GM21619 (cell line): ENCODE measurements at regions not wholly inside any gene's neighbourhood (a gene's known extent, or its start where the extent isn't known, plus 50 kb on each side); places are given as distances from the start of the nearest gene placed in this dataset.
"Not testable (repeated sequence)": the region's sequence is repeated elsewhere in the genome, so short reads cannot be mapped to it uniquely, and the experiment has no call there.

ENCODE experiments used
- ATAC-seq: cut with Tn5 transposase; IDR thresholded peaks from one replicate; pipeline ENCODE4 v1.9.1; 2021; ENCODE audit not compliant: unreplicated experiment

DNA sequence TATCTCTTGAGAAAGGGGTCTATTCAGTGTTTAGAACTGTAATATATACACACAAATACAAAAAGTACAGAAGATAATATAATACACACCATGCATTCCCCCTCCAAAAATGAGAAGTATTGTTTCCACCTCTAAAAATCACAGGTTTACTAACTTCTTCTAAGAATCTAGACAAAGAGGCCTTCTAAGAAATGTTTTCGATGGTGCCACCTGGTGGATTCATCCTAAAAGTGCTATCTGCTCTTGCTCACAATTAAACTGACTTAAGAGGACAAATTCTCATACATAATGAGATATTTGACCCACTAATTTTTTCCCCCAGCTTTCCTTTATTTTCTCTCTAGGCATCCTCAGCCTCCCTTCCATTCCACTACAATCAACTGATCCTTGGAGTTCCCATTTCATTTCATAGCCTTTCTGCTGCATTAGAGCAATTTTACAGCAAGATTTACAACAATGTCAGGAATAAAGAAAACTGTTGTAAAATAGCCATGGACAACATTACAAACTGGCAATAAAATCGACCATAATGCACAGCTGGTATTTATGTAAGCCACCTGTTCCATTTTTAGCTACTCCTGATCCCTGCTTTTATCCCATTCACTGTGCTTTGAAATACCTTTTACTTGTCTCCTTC, 124.6 kb downstream of the ARRDC4 start:
- ATAC-seq, result no peak

DNA sequence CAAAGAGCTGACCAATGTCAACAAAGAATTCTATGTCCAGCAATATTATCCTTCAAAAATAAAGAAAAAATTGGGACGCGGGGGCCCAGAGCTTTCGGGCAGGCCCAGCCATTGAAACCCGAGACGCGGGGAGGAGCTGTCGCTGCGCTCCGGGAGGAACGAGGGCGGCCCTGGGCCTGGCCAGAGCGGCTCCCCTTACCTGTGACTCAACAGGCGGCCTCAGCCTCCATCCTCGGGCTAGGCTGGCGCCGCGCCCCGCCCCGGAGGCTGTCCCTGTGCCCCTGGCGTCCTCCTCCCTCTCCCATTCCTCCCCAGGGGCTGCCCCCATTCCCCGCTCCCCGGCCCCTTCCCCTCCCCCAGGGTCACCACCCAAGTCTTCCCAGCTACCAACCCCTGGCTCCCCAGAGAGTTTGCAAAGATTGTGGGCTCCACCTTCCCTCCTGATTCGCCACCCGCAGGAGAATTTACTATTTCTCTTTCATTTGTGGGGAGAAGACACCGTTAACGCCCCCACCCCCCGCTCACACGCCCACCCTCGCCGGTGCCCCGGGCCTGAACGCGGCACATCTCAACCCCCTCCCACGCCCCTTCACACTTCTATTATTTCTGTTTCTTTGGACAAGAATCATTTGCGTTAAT, 127.9 kb downstream of the ARRDC4 start:
- peak; percentile 78 for ATAC-seq

DNA sequence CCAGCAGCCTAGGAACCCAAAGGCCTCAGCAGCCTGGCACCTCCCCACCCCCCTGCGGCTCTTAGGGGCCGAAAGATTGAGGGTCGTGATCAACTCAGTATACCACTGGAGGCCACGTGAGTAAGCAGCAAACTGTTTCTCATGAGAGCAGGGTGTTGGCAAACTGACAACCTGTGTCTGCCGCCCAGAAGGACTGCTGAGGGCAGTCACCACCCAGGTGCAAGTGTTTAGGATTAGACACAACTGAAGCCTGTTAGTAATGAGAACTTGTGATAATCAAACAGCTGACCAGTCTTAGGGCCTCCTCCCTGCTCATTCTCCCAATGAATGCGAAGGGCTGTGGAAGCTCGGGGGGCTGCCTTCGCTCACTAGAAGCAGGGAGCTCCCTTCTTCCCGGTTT, 128.8 kb downstream of the ARRDC4 start:
- not testable (repeated sequence) for ATAC-seq

DNA sequence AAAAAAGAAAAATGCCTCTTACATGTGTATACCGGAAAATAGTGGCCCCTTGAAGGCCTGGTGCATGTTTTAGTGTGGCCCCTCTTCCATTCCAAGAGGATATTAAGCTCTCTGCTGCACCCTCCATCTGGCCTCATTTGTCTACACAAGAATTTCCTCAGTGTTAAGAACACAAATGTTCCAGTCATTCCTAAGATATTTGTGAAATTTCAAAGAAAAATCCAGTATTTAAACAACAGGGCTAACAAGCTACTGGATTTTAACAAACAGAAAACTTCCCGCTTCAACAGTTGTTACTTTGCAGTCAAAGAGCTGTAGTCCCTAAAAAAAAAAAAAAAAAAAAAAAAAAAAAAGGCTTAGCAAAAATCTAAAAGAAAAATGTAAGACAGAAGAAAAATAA, 137.5 kb downstream of the ARRDC4 start:
- not testable (repeated sequence) for ATAC-seq

DNA sequence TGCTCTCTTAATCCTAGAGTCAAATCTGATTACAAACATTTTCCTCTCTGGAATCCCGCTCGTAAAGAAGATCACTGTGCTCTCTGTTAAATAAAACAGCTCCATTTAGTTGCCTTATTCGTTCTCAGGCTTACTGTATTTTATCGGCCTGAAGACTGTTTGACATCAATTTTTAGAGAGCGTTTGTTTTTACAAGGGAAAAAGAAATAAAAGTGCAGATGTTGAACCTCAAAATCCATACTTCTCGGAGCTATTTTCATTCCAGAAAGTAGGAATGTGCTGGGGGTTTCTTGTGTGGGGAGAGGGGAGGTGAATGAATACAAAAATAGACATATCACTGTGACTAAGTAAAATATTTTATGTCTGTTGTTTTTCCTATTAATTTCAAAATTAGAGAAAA, 140.1 kb downstream of the ARRDC4 start:
- not testable (repeated sequence) for ATAC-seq

DNA sequence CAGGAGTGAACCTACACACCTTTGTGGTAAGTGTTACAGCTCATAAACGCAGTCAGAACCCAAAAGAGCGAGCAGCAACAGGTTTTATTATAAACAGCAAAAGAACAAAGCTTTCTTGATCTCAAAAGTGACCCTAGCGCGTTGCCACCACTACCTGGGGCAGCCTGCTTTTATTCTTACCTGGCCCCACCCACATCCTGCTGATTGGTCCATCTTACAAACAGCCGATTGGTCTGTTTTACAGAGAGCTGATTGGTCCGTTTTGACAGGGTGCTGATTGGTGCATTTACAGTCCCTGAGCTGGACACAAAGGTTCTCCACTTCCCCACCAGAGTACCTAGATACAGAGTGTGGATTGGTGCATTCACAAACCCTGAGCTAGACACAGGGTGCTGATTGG, 143.1 kb downstream of the ARRDC4 start:
- ATAC-seq, result no peak

DNA sequence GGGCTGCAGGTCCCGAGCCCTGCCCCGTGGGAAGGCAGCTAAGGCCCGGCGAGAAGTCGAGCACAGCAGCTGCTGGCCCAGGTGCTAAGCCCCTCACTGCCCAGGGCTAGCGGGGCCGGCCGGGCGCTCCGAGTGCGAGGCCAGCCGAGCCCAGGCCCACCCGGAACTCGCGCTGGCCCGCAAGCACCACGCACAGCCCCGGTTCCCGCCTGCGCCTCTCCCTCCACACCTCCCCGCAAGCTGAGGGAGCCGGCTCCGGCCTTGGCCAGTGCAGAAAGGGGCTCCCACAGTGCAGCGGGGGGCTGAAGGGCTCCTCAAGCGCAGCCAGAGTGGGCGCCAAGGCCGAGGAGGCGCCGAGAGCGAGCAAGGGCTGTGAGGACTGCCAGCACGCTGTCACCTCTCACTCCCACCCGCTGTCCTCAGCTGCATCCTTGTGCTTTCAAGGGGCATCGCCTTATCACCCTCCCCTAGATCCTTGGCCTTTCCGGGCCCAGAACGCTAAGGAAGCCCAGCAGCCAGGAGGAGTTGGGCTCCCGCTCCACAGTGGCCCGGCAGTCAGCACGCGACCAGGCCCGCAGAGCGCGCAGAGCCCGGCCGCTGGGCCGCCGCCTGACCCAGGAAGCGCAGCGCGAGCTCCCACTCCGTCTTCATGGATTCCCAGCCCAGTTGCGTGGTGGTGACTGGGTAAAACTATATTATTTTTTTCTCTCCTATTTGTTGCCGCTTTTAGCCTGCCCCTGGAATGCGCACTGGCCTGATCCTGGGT, 144.1 kb downstream of the ARRDC4 start:
- not testable (repeated sequence) for ATAC-seq

DNA sequence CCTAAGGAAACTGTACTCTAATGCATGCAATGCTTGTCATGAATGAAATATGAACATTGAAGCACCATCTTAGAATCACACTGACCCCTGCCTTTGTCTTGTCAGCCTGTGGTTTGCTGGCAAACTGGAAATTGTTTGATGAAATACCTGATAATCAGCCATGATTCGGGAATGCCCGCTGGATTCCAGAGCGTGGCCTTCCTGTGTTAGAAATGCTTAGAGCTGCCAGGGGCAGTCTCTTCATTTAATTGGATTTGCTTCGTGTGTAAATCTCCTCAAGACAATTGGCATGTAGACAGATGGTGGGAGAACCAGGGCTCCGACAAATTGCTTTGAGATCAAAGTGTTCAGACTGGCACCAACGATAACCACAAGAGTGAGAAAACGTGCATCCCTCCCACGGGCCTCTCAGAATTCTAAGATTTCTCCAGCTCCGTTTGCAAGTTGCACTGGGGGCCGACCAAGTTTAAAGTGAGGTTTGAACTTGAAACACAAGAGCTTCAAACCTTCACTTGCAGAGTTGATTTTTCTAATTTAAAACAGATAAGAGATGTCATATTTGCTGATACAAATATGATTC, 146.2 kb downstream of the ARRDC4 start:
- not testable (repeated sequence) for ATAC-seq

DNA sequence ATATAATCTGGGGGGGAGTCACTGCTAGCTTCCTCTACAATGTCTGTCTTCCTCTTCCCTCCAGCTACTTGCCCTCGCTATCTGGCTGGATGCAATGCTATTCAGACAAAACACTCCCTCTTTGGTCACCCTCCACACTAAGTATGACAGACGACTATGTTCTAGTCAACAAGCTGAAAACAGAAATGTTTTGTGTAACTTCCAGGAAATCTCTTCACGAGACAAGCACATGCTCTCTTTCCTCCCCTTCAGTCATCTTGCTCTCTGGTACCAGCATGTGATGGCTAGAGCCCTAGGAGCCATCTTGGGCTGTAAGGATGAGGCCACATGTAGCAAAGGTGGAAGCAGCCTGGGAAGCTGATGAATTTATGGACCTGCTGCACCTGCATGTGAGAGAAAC, 151.3 kb downstream of the ARRDC4 start:
- ATAC-seq, result no peak

DNA sequence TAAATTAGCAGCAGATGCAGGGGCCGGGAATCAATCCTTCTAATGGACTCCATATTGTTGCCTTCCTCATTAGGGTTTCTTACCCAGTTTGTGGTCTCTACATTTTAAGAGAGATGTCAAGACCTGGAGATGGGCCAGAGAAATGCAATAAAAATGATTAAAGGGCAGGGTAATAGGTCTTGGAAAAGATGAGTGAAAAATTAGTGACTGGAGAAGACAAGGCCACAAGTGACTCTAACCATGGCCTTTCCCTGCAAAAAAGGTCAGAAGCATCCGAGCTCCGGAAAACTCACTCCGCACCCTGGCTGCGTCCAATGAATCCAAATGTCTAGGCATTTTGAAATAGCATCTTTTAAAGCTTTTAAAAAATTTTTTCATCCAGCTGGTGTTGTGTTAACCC, 152.8 kb downstream of the ARRDC4 start:
- ATAC-seq, result no peak

DNA sequence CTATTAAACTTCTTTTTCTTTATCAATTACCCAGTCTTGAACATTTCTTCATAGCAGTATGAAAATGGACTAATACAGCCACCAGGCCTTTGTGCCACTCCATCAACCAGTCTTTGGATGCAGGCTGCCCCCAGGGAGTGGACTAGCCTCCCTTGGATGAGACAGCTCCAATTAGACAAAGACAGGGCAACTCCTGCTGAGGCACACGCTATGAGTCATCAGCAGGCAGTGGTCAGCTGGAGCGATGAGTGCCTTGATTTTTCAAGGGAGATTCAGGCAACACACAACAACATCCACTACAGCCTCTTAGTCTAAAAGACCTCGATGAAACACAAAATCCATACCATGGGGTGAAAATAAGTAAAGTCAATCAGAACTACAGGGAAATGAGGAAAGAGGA, 160.1 kb downstream of the ARRDC4 start:
- ATAC-seq, result no peak

DNA sequence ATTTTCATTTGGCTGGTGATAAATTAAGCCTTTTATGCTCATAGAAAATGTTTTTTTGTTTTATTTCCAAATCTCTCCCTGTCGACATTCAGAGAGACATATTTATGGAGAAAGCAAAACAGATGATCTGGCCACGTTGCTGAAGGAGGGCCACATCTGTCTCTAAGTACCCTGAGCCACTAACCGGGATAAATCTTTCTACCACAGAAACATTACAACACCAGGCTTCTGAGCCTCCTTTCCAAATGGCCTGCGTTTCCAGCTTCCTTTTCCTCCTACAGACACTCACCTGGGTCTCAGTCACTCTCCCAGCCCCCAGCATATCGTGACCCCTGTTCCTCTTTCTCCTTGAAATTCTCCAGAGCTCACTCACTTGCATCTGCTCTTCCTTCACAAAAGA, 161.0 kb downstream of the ARRDC4 start:
- ATAC-seq, result no peak

DNA sequence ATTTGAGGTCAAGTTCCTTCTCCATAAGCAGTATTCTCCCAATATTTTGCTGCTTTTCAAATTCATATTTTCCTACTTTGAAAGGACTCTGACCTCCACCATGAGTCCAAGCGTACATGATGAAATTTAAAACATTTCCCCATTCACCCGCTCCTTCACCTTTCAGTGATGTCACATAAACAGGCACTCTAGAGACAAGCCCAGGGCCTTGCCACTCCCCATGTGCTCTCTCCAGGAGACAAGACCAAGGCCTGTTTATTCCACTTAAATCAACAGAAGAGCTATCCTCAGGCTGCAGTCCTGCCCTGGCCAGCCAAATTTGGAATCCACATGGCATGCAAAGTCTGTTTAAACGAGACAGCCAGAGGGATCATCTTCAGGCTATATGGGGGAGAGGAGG, 161.5 kb downstream of the ARRDC4 start:
- no peak for ATAC-seq

DNA sequence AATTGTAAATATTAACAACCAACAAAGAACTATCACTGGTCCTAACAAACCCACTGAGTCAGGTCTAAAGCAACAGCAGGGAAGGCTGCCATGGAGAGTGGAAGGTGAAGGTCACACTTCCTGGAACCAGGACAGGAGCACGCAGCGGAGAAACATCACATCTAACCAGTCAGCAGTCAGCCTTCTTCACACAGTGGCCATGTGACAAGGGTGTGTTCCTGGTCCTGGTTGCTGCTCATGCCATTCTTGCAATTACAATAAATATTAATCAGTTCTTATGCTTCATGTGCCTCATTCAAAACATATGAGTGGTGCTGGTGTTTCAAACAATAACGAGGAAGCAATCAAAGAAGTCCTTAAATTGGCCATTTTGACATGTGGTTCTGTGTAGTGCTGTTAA, 162.8 kb downstream of the ARRDC4 start:
- ATAC-seq, result no peak

DNA sequence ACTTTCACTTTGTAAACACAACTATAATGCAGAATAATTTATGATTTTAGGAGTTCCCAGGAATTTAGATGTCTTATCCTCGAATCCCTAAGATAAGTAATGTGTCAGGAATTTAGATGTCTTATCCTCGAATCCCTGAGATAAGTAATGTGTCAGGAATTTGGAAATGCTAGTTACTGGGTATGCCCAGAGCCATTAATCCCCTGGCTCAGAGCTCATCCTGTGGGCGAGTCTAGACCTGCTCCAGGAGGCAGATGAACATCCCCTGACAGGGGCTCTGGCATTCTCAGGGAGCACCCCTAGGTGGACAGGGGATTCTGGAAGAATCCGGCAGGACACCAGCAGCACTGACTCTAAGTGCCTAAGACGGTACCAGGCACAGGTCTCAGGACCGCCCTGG, 163.3 kb downstream of the ARRDC4 start:
- no peak for ATAC-seq

DNA sequence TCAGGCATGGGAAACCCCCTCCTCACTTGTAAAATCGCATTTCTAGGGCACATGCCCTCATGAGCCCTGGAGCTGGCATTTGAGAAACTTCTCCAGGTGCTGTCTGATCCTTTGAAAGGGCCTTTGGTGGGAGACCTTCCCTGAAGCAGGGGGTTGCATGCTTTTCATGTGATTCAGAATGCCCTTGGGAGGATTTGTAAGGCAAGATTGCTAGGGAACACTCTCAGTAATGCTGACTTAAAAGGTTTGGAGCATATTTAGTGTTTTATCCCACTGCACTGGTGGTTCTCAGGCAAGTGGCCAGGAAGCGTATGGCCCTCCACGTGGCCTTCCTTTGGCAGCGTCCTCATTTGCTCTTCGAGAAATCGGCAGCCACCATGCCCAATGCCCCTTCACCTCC, 164.1 kb downstream of the ARRDC4 start:
- ATAC-seq, result no peak

DNA sequence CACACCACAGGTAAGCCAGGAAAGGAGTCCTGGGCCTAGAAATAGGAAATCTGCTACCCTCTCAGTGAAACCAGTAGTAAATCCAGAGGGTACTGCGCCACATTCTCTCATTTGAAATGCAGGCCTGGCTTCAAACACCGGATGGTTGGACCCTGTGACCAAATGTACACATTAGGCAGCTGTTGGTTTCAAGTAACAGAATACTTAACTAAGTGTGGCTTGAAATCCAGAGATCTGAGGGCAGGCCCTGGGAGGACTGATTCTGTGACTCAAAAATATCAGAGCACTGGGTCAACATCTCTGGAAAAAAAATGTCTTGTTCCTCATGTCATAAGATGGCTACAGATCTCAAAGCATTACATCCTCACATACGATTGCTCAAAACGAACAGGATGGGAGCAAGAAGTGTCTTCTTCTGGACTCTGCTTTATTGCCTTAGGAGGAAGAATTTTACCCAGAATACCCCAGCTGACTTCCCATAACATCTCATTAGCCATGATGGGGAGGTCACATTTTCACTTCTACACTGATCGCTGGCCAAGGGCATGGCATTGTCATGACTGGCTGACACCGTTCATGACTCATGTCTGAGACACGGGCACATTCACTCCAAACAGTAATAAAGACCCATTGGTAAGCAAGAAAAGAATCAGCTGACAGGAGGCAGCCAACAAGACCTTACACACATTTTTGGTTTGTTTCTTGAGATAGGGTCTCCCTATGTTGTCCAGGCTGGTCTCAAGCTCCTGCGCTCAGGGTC, 166.0 kb downstream of the ARRDC4 start:
- ATAC-seq, result no peak

DNA sequence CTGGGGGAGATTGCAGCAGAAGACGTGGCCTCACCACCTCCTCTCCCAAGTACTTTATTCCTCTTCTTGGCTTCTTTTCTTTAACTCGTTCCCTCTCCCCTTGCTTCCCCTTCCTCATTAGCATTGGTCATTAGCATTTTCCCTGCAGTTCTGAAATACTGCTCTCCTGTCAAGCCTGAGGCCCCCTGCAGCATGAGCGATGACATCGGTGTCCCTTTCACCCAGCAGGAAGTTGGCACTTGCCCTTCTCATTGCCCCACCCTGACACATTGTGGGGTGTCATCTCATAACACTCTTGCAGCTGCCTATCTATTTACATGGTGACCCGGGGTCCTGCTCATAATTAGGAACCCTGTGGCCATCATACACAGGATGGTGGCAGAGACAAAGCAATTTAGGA, 167.1 kb downstream of the ARRDC4 start:
- ATAC-seq, result no peak

DNA sequence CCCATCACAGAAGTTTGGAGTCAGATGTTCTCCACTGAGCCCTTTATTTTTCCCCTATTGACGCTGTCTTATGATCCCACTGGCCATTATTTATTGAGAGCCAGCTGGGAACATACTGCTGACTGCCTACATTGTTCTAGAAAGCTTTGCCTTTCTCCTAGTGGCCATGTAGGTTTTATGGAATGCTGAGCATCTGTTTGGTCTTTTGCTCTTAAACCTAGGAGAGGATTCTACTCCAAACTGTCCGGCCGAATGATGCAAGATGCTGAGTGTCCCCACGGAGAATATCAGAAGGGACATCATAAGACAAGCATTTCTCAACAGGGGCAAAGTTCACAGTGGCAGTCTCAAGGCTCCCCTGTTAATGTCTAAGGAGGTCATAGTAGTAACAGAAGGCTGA, 171.4 kb downstream of the ARRDC4 start:
- ATAC-seq, result no peak

DNA sequence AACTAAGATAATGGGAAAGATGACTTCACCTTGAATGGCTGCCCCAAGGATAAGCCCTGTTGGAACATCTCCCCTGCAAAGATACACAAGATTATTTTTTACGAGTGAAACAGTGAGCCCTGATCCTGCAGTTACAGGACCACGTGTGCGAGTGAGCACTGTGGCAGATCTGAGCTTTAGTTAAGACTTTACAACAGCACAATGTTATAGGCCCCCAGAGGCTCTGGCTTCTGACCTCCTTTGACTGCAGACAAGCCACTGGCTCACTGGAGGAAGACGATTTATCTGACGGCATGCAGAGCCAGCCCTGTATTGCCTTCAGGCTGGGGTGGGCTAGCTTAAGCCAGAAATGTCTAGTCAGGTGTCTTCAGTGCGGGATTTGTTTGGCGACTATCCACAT, 174.4 kb downstream of the ARRDC4 start:
- ATAC-seq, result no peak

DNA sequence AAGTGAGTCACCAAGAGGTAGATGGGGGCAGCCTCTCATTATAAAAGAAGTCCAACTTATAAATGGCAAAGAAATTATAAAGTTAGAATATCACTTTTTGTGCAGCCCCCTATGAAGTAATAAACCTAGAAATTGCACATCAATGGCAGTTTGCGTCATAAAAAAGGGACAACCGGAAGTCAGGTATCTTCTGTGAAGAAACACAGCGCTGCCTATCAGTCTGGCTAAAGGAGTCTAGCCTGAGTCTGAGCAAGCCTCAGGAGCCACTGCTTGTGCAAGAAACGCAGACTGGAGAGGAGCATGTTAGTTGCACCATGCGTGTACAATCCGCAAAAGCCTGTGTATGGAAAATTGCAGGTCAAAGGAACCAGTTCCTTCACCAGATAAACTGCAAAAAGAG, 178.4 kb downstream of the ARRDC4 start:
- ATAC-seq, result no peak
